HG03442 (cell line): ENCODE measurements at regions not wholly inside any gene's neighbourhood (a gene's known extent, or its start where the extent isn't known, plus 50 kb on each side); places are given as distances from the start of the nearest gene placed in this dataset.

Experiments
- ATAC-seq: cut with Tn5 transposase; IDR thresholded peaks from one replicate; pipeline ENCODE4 v1.9.1; 2021; ENCODE audit warnings: mild to moderate bottlenecking, moderate library complexity; ENCODE audit not compliant: unreplicated experiment

- ATAC-seq = no peak
Observed at GRCh38 chr5:88144219-88145001, 124.2 kb downstream of the TMEM161B start.

- ATAC-seq = no peak
Observed at GRCh38 chr5:88143693-88144218, 124.9 kb downstream of the TMEM161B start.

- ATAC-seq = no peak
Observed at GRCh38 chr5:88142886-88143692, 125.6 kb downstream of the TMEM161B start.

- ATAC-seq = no peak
Observed at GRCh38 chr5:88142636-88142885, 126.1 kb downstream of the TMEM161B start.

GRCh38 chr5:88140856-88141752 is 127.5 kb downstream of the TMEM161B start:
- peak; percentile 96 for ATAC-seq

- ATAC-seq = no peak
Observed at GRCh38 chr5:88140396-88140855, 128.2 kb downstream of the TMEM161B start.

- no peak for ATAC-seq
Observed at GRCh38 chr5:88130211-88130815, 138.3 kb downstream of the TMEM161B start.

GRCh38 chr5:88128813-88129212 is 139.8 kb downstream of the TMEM161B start:
- no peak for ATAC-seq

- ATAC-seq = no peak
Observed at GRCh38 chr5:88119535-88120125, 149.0 kb downstream of the TMEM161B start.

GRCh38 chr5:88118179-88118578 is 150.5 kb downstream of the TMEM161B start:
- ATAC-seq = no peak

- ATAC-seq = no peak
Observed at GRCh38 chr5:88117546-88117945, 151.1 kb downstream of the TMEM161B start.

GRCh38 chr5:88116396-88116795 is 152.2 kb downstream of the TMEM161B start:
- no peak for ATAC-seq

- ATAC-seq = no peak
Observed at GRCh38 chr5:88115211-88115610, 153.4 kb downstream of the TMEM161B start.

- no peak for ATAC-seq
Observed at GRCh38 chr5:88113429-88113828, 155.2 kb downstream of the TMEM161B start.

GRCh38 chr5:88109818-88110217 is 158.8 kb downstream of the TMEM161B start:
- ATAC-seq = no peak

- ATAC-seq = no peak
Observed at GRCh38 chr5:88108490-88109279, 160.0 kb downstream of the TMEM161B start.

GRCh38 chr5:88094906-88095496 is 173.6 kb downstream of the TMEM161B start:
- no peak for ATAC-seq

GRCh38 chr5:88094403-88094802 is 174.2 kb downstream of the TMEM161B start:
- no peak for ATAC-seq

GRCh38 chr5:88093765-88094164 is 174.9 kb downstream of the TMEM161B start:
- no peak for ATAC-seq
